GM23338 (cell line): ENCODE measurements at regions not wholly inside any gene's neighbourhood (a gene's known extent, or its start where the extent isn't known, plus 50 kb on each side); places are given as distances from the start of the nearest gene placed in this dataset.

Source experiments
- CREB1 ChIP-seq: fragments of 250-450 bp; sonication (Bioruptor Pico); IDR thresholded peaks from 2 replicates; pipeline ENCODE4 v1.5.0; 2020; ENCODE audit warnings: low read depth, mild to moderate bottlenecking, moderate library complexity
- CTCF ChIP-seq, 2 experiments: fragments of 200-600 bp in 1 of 2; sonication (generic) in 1 of 2; conservative IDR thresholded peaks; 2 replicates each; pipeline versions ENCODE4 v1.5.1 to v1.6.1; 2016 to 2017; ENCODE audit warnings: antibody characterized with exemption in 2 of 2, low read depth in 2 of 2, mild to moderate bottlenecking in 2 of 2, moderate library complexity in 1 of 2
- ETS1 ChIP-seq: IDR thresholded peaks from 2 replicates; pipeline ENCODE4 v1.6.1; 2016; ENCODE audit warnings: antibody characterized with exemption
- EZH2 ChIP-seq: fragments of 200-600 bp; sonication (generic); IDR thresholded peaks from one replicate; pipeline ENCODE4 v1.8.0; 2017; ENCODE audit warnings: antibody characterized with exemption, mild to moderate bottlenecking, low read depth; ENCODE audit not compliant: unreplicated experiment
- JUNB ChIP-seq: IDR thresholded peaks from one replicate; pipeline ENCODE4 v1.6.1; 2016; ENCODE audit warnings: antibody characterized with exemption; ENCODE audit not compliant: unreplicated experiment
- NANOG ChIP-seq: IDR thresholded peaks from 2 replicates; pipeline ENCODE4 v1.6.1; 2016; ENCODE audit warnings: antibody characterized with exemption, borderline replicate concordance
- POLR2AphosphoS5 ChIP-seq: IDR thresholded peaks from 2 replicates; pipeline ENCODE4 v1.6.1; 2016; ENCODE audit warnings: antibody characterized with exemption, low read depth
- STAT1 ChIP-seq: IDR thresholded peaks from one replicate; pipeline ENCODE4 v1.6.1; 2016; ENCODE audit warnings: antibody characterized with exemption; ENCODE audit not compliant: unreplicated experiment
- ZNF462 ChIP-seq: fragments of 250-450 bp; sonication (Bioruptor Pico); IDR thresholded peaks from 2 replicates; pipeline ENCODE4 v1.5.0; 2020; ENCODE audit warnings: mild to moderate bottlenecking, moderate library complexity

GRCh38 chr2:16314691-16315457 is 350.8 kb downstream of the CYRIA start (continued):
- TF ChIP-seq ZNF462 (CRISPR knock-in tag) (no peak), ETS1 (no peak), EZH2 (no peak), CREB1 (no peak), STAT1 (no peak), CTCF (conservative IDR thresholded peaks at IDR 0.05; ENCODE audit: low read depth in 2 of 2) (no peak), POLR2AphosphoS5 (no peak), JUNB (no peak), NANOG (no peak)
